VCaP (cell line): ENCODE measurements at regions not wholly inside any gene's neighbourhood (a gene's known extent, or its start where the extent isn't known, plus 50 kb on each side); places are given as distances from the start of the nearest gene placed in this dataset.

ENCODE experiments used
- H3K27ac ChIP-seq: fragments of 450-650 bp; 2 replicates; pipeline ENCODE4 v1.5.1; 2017
- CTCF ChIP-seq: fragments of 450-650 bp; conservative IDR thresholded peaks from 2 replicates; pipeline ENCODE4 v1.5.1; 2017; ENCODE audit warnings: mild to moderate bottlenecking, moderate library complexity

- TF ChIP-seq CTCF: no peak
- no peak overlapping the region for H3K27ac ChIP-seq
Observed at GRCh38 chr20:48187851-48188250, 402.6 kb upstream of the SULF2 start.

GRCh38 chr20:48186915-48187314 is 401.6 kb upstream of the SULF2 start:
- TF ChIP-seq CTCF: no peak
- H3K27ac ChIP-seq: no peak overlapping the region

GRCh38 chr20:48186447-48186846 is 401.2 kb upstream of the SULF2 start:
- H3K27ac ChIP-seq: no peak overlapping the region
- no peak for TF ChIP-seq CTCF

GRCh38 chr20:48184229-48184628 is 398.9 kb upstream of the SULF2 start:
- no peak for TF ChIP-seq CTCF
- no peak overlapping the region for H3K27ac ChIP-seq

GRCh38 chr20:48181261-48181935 is 396.1 kb upstream of the SULF2 start:
- no peak for TF ChIP-seq CTCF
- H3K27ac ChIP-seq: no peak overlapping the region

- TF ChIP-seq CTCF: no peak
- no peak overlapping the region for H3K27ac ChIP-seq
Observed at GRCh38 chr20:48180618-48181017, 395.3 kb upstream of the SULF2 start.

GRCh38 chr20:48180024-48180423 is 394.7 kb upstream of the SULF2 start:
- no peak overlapping the region for H3K27ac ChIP-seq

More at GRCh38 chr20:48180024-48180423, 394.7 kb upstream of the SULF2 start:
- TF ChIP-seq CTCF: no peak
